Transverse colon (tissue), 4 donors: ENCODE measurements at regions not wholly inside any gene's neighbourhood (a gene's known extent, or its start where the extent isn't known, plus 50 kb on each side); places are given as distances from the start of the nearest gene placed in this dataset.

Experiments
- DNase-seq: peaks from one replicate; pipeline ENCODE4 v3.0.0-alpha.2; 2019
- H3K27ac ChIP-seq, 4 donors: fragments of 200-600 bp; sonication (generic); 2 replicates each; pipeline ENCODE4 v1.5.1; 2016 to 2018; ENCODE audit warnings: inconsistent platforms in 4 of 4
- H3K27me3 ChIP-seq: fragments of 200-600 bp; sonication (generic); 2 replicates; pipeline ENCODE4 v1.5.1; 2017; ENCODE audit warnings: inconsistent platforms
- H3K36me3 ChIP-seq, 4 donors: fragments of 200-600 bp; sonication (generic); 2 replicates each; pipeline ENCODE4 v1.5.1; 2017 to 2019; ENCODE audit warnings: inconsistent platforms in 4 of 4
- H3K4me1 ChIP-seq, 4 donors: fragments of 200-600 bp; sonication (generic); 2 replicates each; pipeline ENCODE4 v1.5.1; 2017 to 2020; ENCODE audit warnings: inconsistent platforms in 4 of 4
- H3K4me3 ChIP-seq, 4 donors: fragments of 200-600 bp; sonication (generic); 1 replicate in 1 of 4; 2 replicates in 3 of 4; pipeline versions ENCODE4 v1.5.1 to v1.6.1; 2017 to 2019; ENCODE audit warnings: inconsistent platforms in 4 of 4
- H3K9me3 ChIP-seq, 2 donors: fragments of 200-600 bp; sonication (generic); 2 replicates each; pipeline ENCODE4 v1.5.1; 2017 to 2019; ENCODE audit warnings: inconsistent platforms in 2 of 2
- CTCF ChIP-seq, 5 experiments: fragments of 200-600 bp in 3 of 5; fragments of 450-650 bp in 2 of 5; sonication (generic) in 3 of 5; IDR thresholded peaks; 1 replicate in 2 of 5; 2 replicates in 3 of 5; pipeline ENCODE4 v1.5.1; 2016 to 2017; ENCODE audit warnings: antibody characterized with exemption in 5 of 5, inconsistent platforms in 3 of 5, mild to moderate bottlenecking in 2 of 5, moderate library complexity in 1 of 5
- EP300 ChIP-seq: sonication (generic); formaldehyde crosslinking; IDR thresholded peaks from one replicate; pipeline ENCODE4 v1.6.1; 2017; ENCODE audit warnings: antibody characterized with exemption, low read depth
- POLR2A ChIP-seq: fragments of 450-650 bp; IDR thresholded peaks from one replicate; pipeline ENCODE4 v1.6.1; 2016; ENCODE audit warnings: antibody characterized with exemption, mild to moderate bottlenecking, moderate library complexity
- POLR2AphosphoS5 ChIP-seq, 3 donors: sonication (generic); formaldehyde crosslinking; IDR thresholded peaks; one replicate each; pipeline ENCODE4 v1.6.1; 2016; ENCODE audit warnings: antibody characterized with exemption in 3 of 3
- whole genome bisulfite sequencing, 2 donors: methylation state at CpG; one replicate each; pipeline ENCODE4 v1.1.5; 2018; ENCODE audit warnings: low coverage in 1 of 2; 5-methylcytosine and 5-hydroxymethylcytosine counted together
- in situ Hi-C, 4 donors: fragments of 200-750 bp; cut with MboI; loops; one replicate each; pipeline versions ENCODE4 v1.15.0 to v1.15.1; 2017; ENCODE audit warnings: low sequenced_read_pairs in 3 of 4, low pct_ligation_motif_present in 1 of 4, low pct_unique_long_range_greater_than_20kb in 1 of 4
- intact Hi-C: fragments of 100-400 bp; cut with DNase I; formaldehyde crosslinking; loops from one replicate; pipeline ENCODE4 v1.15.1; 2023; ENCODE audit warnings: low total_unique reads

GRCh38 chr3:34882764-34883163 is 756.6 kb upstream of the ARPP21 start:
- no peaks in the 10 kb centered on the region for H3K36me3 ChIP-seq
- no peak overlapping the region for H3K4me3 ChIP-seq
- in situ Hi-C loops (no loop called here), intact Hi-C loops (no loop called here)
- DNase-seq = no peak
- 84 to 100% methylated on average over 1 to 2 of the region's 2 CpGs for WGBS, 2 donors
- no peaks in the 10 kb centered on the region for H3K27me3 ChIP-seq
- H3K4me1 ChIP-seq = no peaks in the 10 kb centered on the region
- H3K9me3 ChIP-seq = no peaks in the 10 kb centered on the region
- H3K27ac ChIP-seq = no peak overlapping the region
- TF ChIP-seq CTCF (IDR thresholded peaks at IDR 0.05) = no peak

- Histone ChIP-seq H3K27me3 (no peaks in the 10 kb centered on the region), H3K4me1 (no peaks in the 10 kb centered on the region), H3K9me3 (no peaks in the 10 kb centered on the region), H3K4me3 (no peak overlapping the region), H3K36me3 (no peaks in the 10 kb centered on the region), H3K27ac (no peak overlapping the region)
- TF ChIP-seq POLR2AphosphoS5 (IDR thresholded peaks at IDR 0.05) (no peak), POLR2A (no peak), CTCF (IDR thresholded peaks at IDR 0.05) (no peak), EP300 (no peak)
- no peak for DNase-seq
- intact Hi-C loops = no loop called here
- in situ Hi-C loops = no loop called here
- 42 to 55% methylated on average over 2 of the region's 2 CpGs for WGBS, 2 donors
These were observed 755.3 kb upstream of the ARPP21 start for GRCh38 chr3:34884007-34884406.

- no peak for TF ChIP-seq EP300
- no peak for TF ChIP-seq POLR2AphosphoS5 (IDR thresholded peaks at IDR 0.05)
- no peak for TF ChIP-seq POLR2A
- no peak for TF ChIP-seq CTCF (IDR thresholded peaks at IDR 0.05)
- 64 to 96% methylated on average over 3 to 4 of the region's 4 CpGs for WGBS, 2 donors
These were observed 752.9 kb upstream of the ARPP21 start for GRCh38 chr3:34886443-34886842.

GRCh38 chr3:34889641-34890040 is 749.7 kb upstream of the ARPP21 start:
- no peak overlapping the region for H3K27ac ChIP-seq
- H3K36me3 ChIP-seq = no peaks in the 10 kb centered on the region
- TF ChIP-seq CTCF (IDR thresholded peaks at IDR 0.05) (no peak), POLR2AphosphoS5 (IDR thresholded peaks at IDR 0.05) (no peak), EP300 (no peak)
- in situ Hi-C loops = no loop called here
- H3K9me3 ChIP-seq = no peaks in the 10 kb centered on the region
- H3K27me3 ChIP-seq = no peaks in the 10 kb centered on the region
- WGBS, 2 donors = 75 to 82% methylated on average over 2 of the region's 2 CpGs
- intact Hi-C loops = no loop called here
- H3K4me3 ChIP-seq = no peak overlapping the region
- no peak for DNase-seq
- no peaks in the 10 kb centered on the region for H3K4me1 ChIP-seq

More at GRCh38 chr3:34886443-34886842, 752.9 kb upstream of the ARPP21 start:
- H3K27ac ChIP-seq = no peak overlapping the region
- in situ Hi-C loops = no loop called here
- no peak overlapping the region for H3K4me3 ChIP-seq
- DNase-seq = no peak
- no peaks in the 10 kb centered on the region for H3K4me1 ChIP-seq
- H3K9me3 ChIP-seq = no peaks in the 10 kb centered on the region
- no peaks in the 10 kb centered on the region for H3K27me3 ChIP-seq
- intact Hi-C loops = no loop called here
- H3K36me3 ChIP-seq = no peaks in the 10 kb centered on the region
